ENCODE measurements at regions not wholly inside any gene's neighbourhood (a gene's known extent, or its start where the extent isn't known, plus 50 kb on each side); places are given as distances from the start of the nearest gene placed in this dataset.

- no peak overlapping the region for H3K4me3 Mint-ChIP-seq
- H3K9me3 Mint-ChIP-seq, result peaks cover 15% of the 10 kb centered on the region
- H4K20me1 ChIP-seq (replicated peaks; ENCODE audit: insufficient read depth), result no peaks in the 10 kb centered on the region
- no peaks in the 10 kb centered on the region for H3K79me2 ChIP-seq (replicated peaks; ENCODE audit: insufficient read depth)
- no peak overlapping the region for H2AFZ ChIP-seq
- H3K9me2 ChIP-seq (ENCODE audit: insufficient read depth), result no peaks in the 10 kb centered on the region
- H3K4me3 ChIP-seq, result no peak overlapping the region
- no peak for TF ChIP-seq CREB1 (CRISPR knock-in tag; IDR thresholded peaks at IDR 0.05; ENCODE audit: low read depth)
- TF ChIP-seq REST (IDR thresholded peaks at IDR 0.05; ENCODE audit: unreplicated experiment), result no peak
- TF ChIP-seq STAT1 (IDR thresholded peaks at IDR 0.05; ENCODE audit: unreplicated experiment), result no peak
- TF ChIP-seq ZNF114 (CRISPR knock-in tag; IDR thresholded peaks at IDR 0.05), result no peak
- TF ChIP-seq CTCF (conservative IDR thresholded peaks at IDR 0.05; ENCODE audit: low read depth in 2 of 2), result no peak
- no peak for TF ChIP-seq EZH2 (IDR thresholded peaks at IDR 0.05; ENCODE audit: low read depth, unreplicated experiment)
- TF ChIP-seq, protein P1, sequence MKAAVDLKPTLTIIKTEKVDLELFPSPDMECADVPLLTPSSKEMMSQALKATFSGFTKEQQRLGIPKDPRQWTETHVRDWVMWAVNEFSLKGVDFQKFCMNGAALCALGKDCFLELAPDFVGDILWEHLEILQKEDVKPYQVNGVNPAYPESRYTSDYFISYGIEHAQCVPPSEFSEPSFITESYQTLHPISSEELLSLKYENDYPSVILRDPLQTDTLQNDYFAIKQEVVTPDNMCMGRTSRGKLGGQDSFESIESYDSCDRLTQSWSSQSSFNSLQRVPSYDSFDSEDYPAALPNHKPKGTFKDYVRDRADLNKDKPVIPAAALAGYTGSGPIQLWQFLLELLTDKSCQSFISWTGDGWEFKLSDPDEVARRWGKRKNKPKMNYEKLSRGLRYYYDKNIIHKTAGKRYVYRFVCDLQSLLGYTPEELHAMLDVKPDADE (IDR thresholded peaks at IDR 0.05), result no peak
- TF ChIP-seq NANOG (IDR thresholded peaks at IDR 0.05; ENCODE audit: borderline replicate concordance), result no peak
- no peaks in the 10 kb centered on the region for H3K27me3 ChIP-seq (ENCODE audit: insufficient read depth)
- H3F3A ChIP-seq (replicated peaks; ENCODE audit: low read depth), result no peaks in the 10 kb centered on the region
- no peak for DNase-seq (ENCODE audit: low spot score)
- peaks cover 5% of the 10 kb centered on the region for H3K36me3 Mint-ChIP-seq (ENCODE audit: low read depth)
- H3K27me3 Mint-ChIP-seq (ENCODE audit: insufficient read depth, low read depth, poor library complexity), result peaks cover 6% of the 10 kb centered on the region
- H3K27ac ChIP-seq (ENCODE audit: low read depth), result no peak overlapping the region
- no peaks in the 10 kb centered on the region; the same call in 2 of the 3 replicates for H3K4me1 Mint-ChIP-seq
- no peak for ATAC-seq
- no peak overlapping the region for H3K4me2 ChIP-seq
- no peaks in the 10 kb centered on the region for H3K36me3 ChIP-seq (ENCODE audit: insufficient read depth)
- no peak overlapping the region for H3K27ac Mint-ChIP-seq
- no peaks in the 10 kb centered on the region for H3K4me1 ChIP-seq (ENCODE audit: insufficient read depth)
These were observed 107.4 kb downstream of the DLL1 start for GRCh38 chr6:170183521-170183920.

- Histone ChIP-seq H3K4me2 (no peak overlapping the region), H3K9me2 (ENCODE audit: insufficient read depth) (no peaks in the 10 kb centered on the region), H3K4me1 (ENCODE audit: insufficient read depth) (no peaks in the 10 kb centered on the region), H4K20me1 (replicated peaks; ENCODE audit: insufficient read depth) (no peaks in the 10 kb centered on the region), H3K79me2 (replicated peaks; ENCODE audit: insufficient read depth) (no peaks in the 10 kb centered on the region), H3K4me3 (no peak overlapping the region), H3K27me3 (ENCODE audit: insufficient read depth) (no peaks in the 10 kb centered on the region), H3F3A (replicated peaks; ENCODE audit: low read depth) (no peaks in the 10 kb centered on the region), H2AFZ (no peak overlapping the region), H3K36me3 (ENCODE audit: insufficient read depth) (no peaks in the 10 kb centered on the region), H3K27ac (ENCODE audit: low read depth) (no peak overlapping the region)
- DNase-seq (ENCODE audit: low spot score) (no peak), ATAC-seq (no peak)
- H3K4me3 Mint-ChIP-seq, result no peak overlapping the region
- H3K4me1 Mint-ChIP-seq, result no peaks in the 10 kb centered on the region; the same call in 2 of the 3 replicates
- peaks cover 14% of the 10 kb centered on the region for H3K27me3 Mint-ChIP-seq (ENCODE audit: insufficient read depth, low read depth, poor library complexity)
- peaks cover 22% of the 10 kb centered on the region for H3K9me3 Mint-ChIP-seq
- no peak overlapping the region for H3K27ac Mint-ChIP-seq
- peaks cover 5% of the 10 kb centered on the region for H3K36me3 Mint-ChIP-seq (ENCODE audit: low read depth)
- TF ChIP-seq ZNF114 (CRISPR knock-in tag; IDR thresholded peaks at IDR 0.05) (no peak), REST (IDR thresholded peaks at IDR 0.05; ENCODE audit: unreplicated experiment) (no peak), EZH2phosphoT487 (IDR thresholded peaks at IDR 0.05; ENCODE audit: unreplicated experiment) (no peak), EZH2 (IDR thresholded peaks at IDR 0.05; ENCODE audit: low read depth, unreplicated experiment) (no peak)
- TF ChIP-seq, protein P1 (IDR thresholded peaks at IDR 0.05), result no peak
These were observed 108.1 kb downstream of the DLL1 start for GRCh38 chr6:170182781-170183120.

All from GM23338 (cell line).